CD14-positive monocyte (primary cell): ENCODE measurements at regions not wholly inside any gene's neighbourhood (a gene's known extent, or its start where the extent isn't known, plus 50 kb on each side); places are given as distances from the start of the nearest gene placed in this dataset.

ENCODE experiments used
- DNase-seq, 3 donors: peaks; one replicate each; pipeline ENCODE4 v3.0.0-alpha.2; 2011 to 2022
- H2AFZ ChIP-seq: 2 replicates; pipeline ENCODE4 v1.6.0; 2012; ENCODE audit warnings: mild to moderate bottlenecking, low read depth, low read length, inconsistent platforms; ENCODE audit not compliant: insufficient read depth, poor library complexity, severe bottlenecking
- H3K27ac ChIP-seq, 2 donors: 1 replicate in 1 of 2; 2 replicates in 1 of 2; pipeline ENCODE4 v1.5.1; 2012 to 2013; ENCODE audit warnings: low read length in 2 of 2, control low read depth in 1 of 2, inconsistent platforms in 1 of 2, low read depth in 1 of 2, mild to moderate bottlenecking in 1 of 2
- H3K27me3 ChIP-seq, 2 donors: one replicate each; pipeline versions ENCODE4 v1.6.0 to v1.6.1; 2011 to 2013; ENCODE audit warnings: low read length in 2 of 2; ENCODE audit not compliant: control insufficient read depth in 2 of 2, insufficient read depth in 2 of 2
- H3K36me3 ChIP-seq, 2 donors: replicated peaks in 1 of 2; 1 replicate in 1 of 2; 2 replicates in 1 of 2; pipeline versions ENCODE4 v1.5.1 to v1.6.1; 2012 to 2013; ENCODE audit warnings: low read length in 2 of 2, control low read depth in 1 of 2, inconsistent platforms in 1 of 2, mild to moderate bottlenecking in 1 of 2; ENCODE audit not compliant: insufficient read depth in 2 of 2, control insufficient read depth in 1 of 2
- H3K4me1 ChIP-seq, 2 donors: 1 replicate in 1 of 2; 2 replicates in 1 of 2; pipeline versions ENCODE4 v1.5.1 to v1.6.1; 2012 to 2013; ENCODE audit warnings: low read length in 2 of 2, control low read depth in 1 of 2, inconsistent platforms in 1 of 2, mild to moderate bottlenecking in 1 of 2, moderate library complexity in 1 of 2; ENCODE audit not compliant: insufficient read depth in 2 of 2, control insufficient read depth in 1 of 2
- H3K4me2 ChIP-seq: replicated peaks from 2 replicates; pipeline ENCODE3; 2012; ENCODE audit warnings: low read length, moderate library complexity, mild to moderate bottlenecking; ENCODE audit not compliant: poor library complexity, severe bottlenecking; ENCODE audit errors: extremely low read depth
- H3K4me3 ChIP-seq, 3 experiments: fragments of 200-600 bp in 1 of 3; sonication (generic) in 1 of 3; replicated peaks in 1 of 3; 1 replicate in 2 of 3; 2 replicates in 1 of 3; pipeline ENCODE4 v1.5.1; 2011 to 2013; ENCODE audit warnings: low read length in 3 of 3, mild to moderate bottlenecking in 3 of 3, control low read depth in 2 of 3, low read depth in 2 of 3, inconsistent platforms in 1 of 3, moderate library complexity in 1 of 3
- H3K79me2 ChIP-seq: 2 replicates; pipeline ENCODE4 v1.6.0; 2012; ENCODE audit warnings: mild to moderate bottlenecking, control low read depth, inconsistent platforms, low read length, moderate library complexity; ENCODE audit not compliant: insufficient read depth
- H3K9ac ChIP-seq: 2 replicates; pipeline ENCODE4 v1.6.0; 2017; ENCODE audit warnings: low read length, mild to moderate bottlenecking; ENCODE audit not compliant: insufficient read depth, poor library complexity, severe bottlenecking
- H3K9me3 ChIP-seq, 2 donors: replicated peaks in 1 of 2; 1 replicate in 1 of 2; 2 replicates in 1 of 2; pipeline versions ENCODE4 v1.5.1 to v1.6.1; 2012 to 2013; ENCODE audit warnings: low read length in 2 of 2, control low read depth in 1 of 2; ENCODE audit not compliant: control insufficient read depth in 1 of 2, insufficient read depth in 1 of 2
- H4K20me1 ChIP-seq: 2 replicates; pipeline ENCODE4 v1.6.0; 2012; ENCODE audit warnings: mild to moderate bottlenecking, low read length, control low read depth, moderate library complexity; ENCODE audit not compliant: insufficient read depth
- H3K27ac Mint-ChIP-seq, 7 donors: one replicate each; pipeline ENCODE4 v1.8.0; 2020; ENCODE audit warnings: mild to moderate bottlenecking in 7 of 7, mixed read lengths in 7 of 7, moderate library complexity in 6 of 7, inconsistent platforms in 2 of 7
- H3K27me3 Mint-ChIP-seq, 3 donors: one replicate each; pipeline ENCODE4 v1.8.0; 2021 to 2022; ENCODE audit warnings: low read depth in 3 of 3, mild to moderate bottlenecking in 3 of 3, mixed read lengths in 3 of 3, moderate library complexity in 3 of 3, inconsistent platforms in 1 of 3
- H3K36me3 Mint-ChIP-seq, 2 donors: one replicate each; pipeline ENCODE4 v1.8.0; 2020; ENCODE audit warnings: mixed read lengths in 2 of 2, inconsistent platforms in 1 of 2, mild to moderate bottlenecking in 1 of 2
- H3K4me1 Mint-ChIP-seq: one replicate; pipeline ENCODE4 v1.8.0; 2020; ENCODE audit warnings: mild to moderate bottlenecking, mixed read lengths
- H3K4me3 Mint-ChIP-seq, 2 donors: one replicate each; pipeline ENCODE4 v1.8.0; 2020; ENCODE audit warnings: mild to moderate bottlenecking in 2 of 2, mixed read lengths in 2 of 2, moderate library complexity in 1 of 2
- H3K9me3 Mint-ChIP-seq, 7 donors: one replicate each; pipeline ENCODE4 v1.8.0; 2020 to 2022; ENCODE audit warnings: mixed read lengths in 7 of 7, mild to moderate bottlenecking in 6 of 7, moderate library complexity in 6 of 7, inconsistent platforms in 2 of 7
- WGBS: methylation state at CpG from one replicate; pipeline ENCODE4 v1.1.5; 2013; ENCODE audit warnings: missing lambda C conversion rate; ENCODE audit not compliant: insufficient coverage; 5-methylcytosine and 5-hydroxymethylcytosine counted together
- intact Hi-C, 2 donors: fragments of 100-400 bp; cut with micrococcal nuclease; formaldehyde crosslinking; loops; one replicate each; pipeline versions ENCODE4 v1.15.0 to v1.15.1; 2023
- TF ChIP-seq, protein P1 (sequence below): fragments of 200-600 bp; IDR thresholded peaks from one replicate; pipeline ENCODE4 v1.8.0; 2022; ENCODE audit warnings: antibody characterized with exemption, mild to moderate bottlenecking

DNA sequence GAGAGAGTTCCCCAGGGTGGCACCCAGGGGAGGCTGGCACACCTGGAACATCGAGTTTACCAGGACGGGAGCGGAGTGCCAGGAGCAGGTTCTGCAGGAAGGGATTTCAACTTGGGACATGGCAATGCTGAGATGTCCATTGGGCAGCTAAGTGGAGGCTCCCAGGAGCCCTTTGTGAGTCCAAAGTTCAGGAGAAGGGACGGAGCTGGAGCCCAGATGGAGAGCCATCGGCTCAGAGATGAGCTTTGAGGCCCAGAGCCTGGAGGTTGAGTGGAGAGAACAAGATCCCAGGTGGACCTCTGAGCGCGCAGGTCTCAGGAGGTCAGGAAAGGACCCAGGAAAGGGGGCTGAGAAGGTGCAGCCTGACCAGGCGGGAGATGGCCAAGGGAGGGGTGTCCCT, 67.5 kb upstream of the AFDN start:
- 95% methylated on average over 8 of the region's 8 CpGs for WGBS

DNA sequence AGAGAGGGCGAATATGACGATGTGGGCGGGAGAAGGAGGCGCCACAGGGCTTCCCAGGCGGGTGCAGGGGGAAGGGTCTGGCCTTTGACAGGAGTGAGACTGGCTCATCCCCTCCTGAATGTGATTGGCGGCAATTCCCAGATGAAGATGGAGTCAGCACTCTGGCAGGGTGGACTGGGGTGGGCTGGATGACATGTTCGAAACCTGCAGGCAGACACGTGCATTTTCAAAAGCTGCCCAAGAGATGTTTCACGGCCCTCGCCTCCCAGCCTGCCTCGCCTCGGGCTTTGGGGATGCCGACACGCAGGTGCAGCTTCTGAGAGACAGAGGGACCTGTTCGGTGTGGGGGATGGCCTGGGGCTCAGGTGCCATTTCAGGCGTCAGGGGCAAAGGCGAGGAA, 66.8 kb upstream of the AFDN start:
- no peak overlapping the region for H3K27ac ChIP-seq
- Mint-ChIP-seq H3K4me3 (no peak overlapping the region), H3K27ac (no peak overlapping the region), H3K4me1 (no peaks in the 10 kb centered on the region), H3K9me3 (peaks cover 0 to 2% (median 0%) of the 10 kb centered on the region in 7 donors), H3K36me3 (no peaks in the 10 kb centered on the region), H3K27me3 (peaks cover 1 to 4% (median 3%) of the 10 kb centered on the region in 3 donors)
- TF ChIP-seq, protein P1, sequence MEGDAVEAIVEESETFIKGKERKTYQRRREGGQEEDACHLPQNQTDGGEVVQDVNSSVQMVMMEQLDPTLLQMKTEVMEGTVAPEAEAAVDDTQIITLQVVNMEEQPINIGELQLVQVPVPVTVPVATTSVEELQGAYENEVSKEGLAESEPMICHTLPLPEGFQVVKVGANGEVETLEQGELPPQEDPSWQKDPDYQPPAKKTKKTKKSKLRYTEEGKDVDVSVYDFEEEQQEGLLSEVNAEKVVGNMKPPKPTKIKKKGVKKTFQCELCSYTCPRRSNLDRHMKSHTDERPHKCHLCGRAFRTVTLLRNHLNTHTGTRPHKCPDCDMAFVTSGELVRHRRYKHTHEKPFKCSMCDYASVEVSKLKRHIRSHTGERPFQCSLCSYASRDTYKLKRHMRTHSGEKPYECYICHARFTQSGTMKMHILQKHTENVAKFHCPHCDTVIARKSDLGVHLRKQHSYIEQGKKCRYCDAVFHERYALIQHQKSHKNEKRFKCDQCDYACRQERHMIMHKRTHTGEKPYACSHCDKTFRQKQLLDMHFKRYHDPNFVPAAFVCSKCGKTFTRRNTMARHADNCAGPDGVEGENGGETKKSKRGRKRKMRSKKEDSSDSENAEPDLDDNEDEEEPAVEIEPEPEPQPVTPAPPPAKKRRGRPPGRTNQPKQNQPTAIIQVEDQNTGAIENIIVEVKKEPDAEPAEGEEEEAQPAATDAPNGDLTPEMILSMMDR: no peak
- intact Hi-C loops: no loop called here
- H3K4me3 ChIP-seq: no peak overlapping the region
- no peaks in the 10 kb centered on the region for H3K36me3 ChIP-seq
- WGBS: 95% methylated on average over 15 of the region's 17 CpGs
- no peaks in the 10 kb centered on the region for H4K20me1 ChIP-seq
- H3K9me3 ChIP-seq: no peaks in the 10 kb centered on the region
- H3K79me2 ChIP-seq: no peaks in the 10 kb centered on the region
- no peak overlapping the region for H2AFZ ChIP-seq
- H3K4me1 ChIP-seq: no peaks in the 10 kb centered on the region
- DNase-seq: no peak
- H3K4me2 ChIP-seq: no peak overlapping the region
- no peaks in the 10 kb centered on the region for H3K27me3 ChIP-seq
- H3K9ac ChIP-seq: no peak overlapping the region

More for the DNA sequence above, 67.5 kb upstream of the AFDN start:
- H4K20me1 ChIP-seq: no peaks in the 10 kb centered on the region
- Mint-ChIP-seq H3K27ac (no peak overlapping the region), H3K4me3 (no peak overlapping the region), H3K27me3 (peaks cover 1 to 4% (median 3%) of the 10 kb centered on the region in 3 donors), H3K9me3 (peaks cover 0 to 5% (median 0%) of the 10 kb centered on the region in 7 donors), H3K36me3 (no peaks in the 10 kb centered on the region), H3K4me1 (no peaks in the 10 kb centered on the region)
- intact Hi-C loops: no loop called here
- no peak overlapping the region for H3K4me2 ChIP-seq
- H3K4me1 ChIP-seq: no peaks in the 10 kb centered on the region
- H3K27me3 ChIP-seq: no peaks in the 10 kb centered on the region
- no peak for DNase-seq
- no peak overlapping the region for H2AFZ ChIP-seq
- no peaks in the 10 kb centered on the region for H3K36me3 ChIP-seq
- H3K79me2 ChIP-seq: no peaks in the 10 kb centered on the region
- TF ChIP-seq, protein P1: no peak
- H3K9me3 ChIP-seq: no peaks in the 10 kb centered on the region
- no peak overlapping the region for H3K4me3 ChIP-seq
- H3K27ac ChIP-seq: no peak overlapping the region
- no peak overlapping the region for H3K9ac ChIP-seq
